ENCODE measurements at regions not wholly inside any gene's neighbourhood (a gene's known extent, or its start where the extent isn't known, plus 50 kb on each side); places are given as distances from the start of the nearest gene placed in this dataset.

GRCh38 chr2:10246370-10246769 is 56.3 kb upstream of the HPCAL1 start:
- Histone ChIP-seq H2AFZ (ENCODE audit: low read depth, low read length) (no peak overlapping the region), H3K9me3 (replicated peaks; ENCODE audit: control insufficient read depth, insufficient read depth, low read length) (no peaks in the 10 kb centered on the region), H3K4me1 (ENCODE audit: control insufficient read depth, extremely low read depth, insufficient read depth, low read length) (no peaks in the 10 kb centered on the region), H4K20me1 (replicated peaks; ENCODE audit: control insufficient read depth, extremely low read depth, insufficient read depth, low read length) (no peaks in the 10 kb centered on the region), H3K27me3 (ENCODE audit: control insufficient read depth in 2 of 2, insufficient read depth in 2 of 2, low read length in 2 of 2) (peaks cover 2 to 12% of the 10 kb centered on the region in 2 experiments), H3K4me2 (ENCODE audit: insufficient read depth, low read length) (no peak overlapping the region), H3K9ac (replicated peaks; ENCODE audit: extremely low read depth, insufficient read depth, low read length) (no peak overlapping the region), H3K9me1 (replicated peaks; ENCODE audit: control insufficient read depth, extremely low read depth, insufficient read depth, low read length) (no peaks in the 10 kb centered on the region), H3K4me3 (replicated peaks in 1 of 3; ENCODE audit: insufficient read depth in 1 of 3, low read depth in 1 of 3, low read length in 3 of 3) (no peak overlapping the region), H3K79me2 (ENCODE audit: control insufficient read depth, insufficient read depth, low read length) (no peaks in the 10 kb centered on the region), H3K27ac (ENCODE audit: insufficient read depth, low read depth, low read length) (no peak overlapping the region), H3K36me3 (ENCODE audit: control insufficient read depth in 2 of 2, extremely low read depth in 1 of 2, insufficient read depth in 2 of 2, low read length in 2 of 2) (no peaks in the 10 kb centered on the region)
- POLR2A ChIA-PET: no interaction called here
- BruUV-seq (replicated peaks): no TSS peak
- no peak for TF ChIP-seq MYC (IDR thresholded peaks at IDR 0.05; ENCODE audit: low read depth, low read length)
- TF ChIP-seq, protein P1, sequence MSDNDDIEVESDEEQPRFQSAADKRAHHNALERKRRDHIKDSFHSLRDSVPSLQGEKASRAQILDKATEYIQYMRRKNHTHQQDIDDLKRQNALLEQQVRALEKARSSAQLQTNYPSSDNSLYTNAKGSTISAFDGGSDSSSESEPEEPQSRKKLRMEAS (IDR thresholded peaks at IDR 0.05; ENCODE audit: insufficient read depth, insufficient read length): no peak
- TF ChIP-seq JUN (IDR thresholded peaks at IDR 0.05; ENCODE audit: borderline replicate concordance, insufficient read depth, insufficient read length, low read depth): no peak
- TF ChIP-seq CTCF (IDR thresholded peaks at IDR 0.05; ENCODE audit: extremely low read depth in 1 of 2, insufficient read depth in 1 of 2, low read depth in 1 of 2, low read length in 2 of 2): no peak
- TF ChIP-seq FOS (IDR thresholded peaks at IDR 0.05; ENCODE audit: borderline replicate concordance, insufficient read depth, low read length): no peak
- no peak for TF ChIP-seq POLR2AphosphoS5 (IDR thresholded peaks at IDR 0.05; ENCODE audit: insufficient read depth, low read depth, low read length)
- TF ChIP-seq GATA2 (IDR thresholded peaks at IDR 0.05; ENCODE audit: insufficient read depth, insufficient read length, low read depth, low read length): no peak
- TF ChIP-seq POLR2A (IDR thresholded peaks at IDR 0.05; ENCODE audit: low read depth, low read length): no peak
- TF ChIP-seq EZH2 (IDR thresholded peaks at IDR 0.05; ENCODE audit: borderline replicate concordance, low read depth, low read length, severe bottlenecking): no peak
- intact Hi-C loops (cut with micrococcal nuclease): no loop called here
- DNase-seq (ENCODE audit: low read depth, low spot score) (no peak), FAIRE-seq (no peak)
- CTCF ChIA-PET: no interaction called here
- dilution Hi-C loops (cut with MboI; ENCODE audit: extremely low pct_ligation_motif_present, low sequenced_read_pairs): no loop called here

All from endothelial cell of umbilical vein (primary cell).